ENCODE measurements at regions not wholly inside any gene's neighbourhood (a gene's known extent, or its start where the extent isn't known, plus 50 kb on each side); places are given as distances from the start of the nearest gene placed in this dataset.

- Histone ChIP-seq H3K4me1 (ENCODE audit: control insufficient read depth, extremely low read depth, insufficient read depth, low read length) (no peaks in the 10 kb centered on the region), H4K20me1 (replicated peaks; ENCODE audit: control insufficient read depth, extremely low read depth, insufficient read depth, low read length) (no peaks in the 10 kb centered on the region), H3K9me1 (replicated peaks; ENCODE audit: control insufficient read depth, extremely low read depth, insufficient read depth, low read length) (no peaks in the 10 kb centered on the region), H3K36me3 (ENCODE audit: control insufficient read depth in 2 of 2, extremely low read depth in 1 of 2, insufficient read depth in 2 of 2, low read length in 2 of 2) (no peaks in the 10 kb centered on the region), H3K27me3 (ENCODE audit: control insufficient read depth in 2 of 2, insufficient read depth in 2 of 2, low read length in 2 of 2) (no peaks in the 10 kb centered on the region), H3K4me3 (replicated peaks in 1 of 3; ENCODE audit: insufficient read depth in 1 of 3, low read depth in 1 of 3, low read length in 3 of 3) (no peak overlapping the region), H3K9ac (replicated peaks; ENCODE audit: extremely low read depth, insufficient read depth, low read length) (no peak overlapping the region), H3K79me2 (ENCODE audit: control insufficient read depth, insufficient read depth, low read length) (no peaks in the 10 kb centered on the region), H2AFZ (ENCODE audit: low read depth, low read length) (no peak overlapping the region), H3K27ac (ENCODE audit: insufficient read depth, low read depth, low read length) (no peak overlapping the region), H3K4me2 (ENCODE audit: insufficient read depth, low read length) (no peak overlapping the region), H3K9me3 (replicated peaks; ENCODE audit: control insufficient read depth, insufficient read depth, low read length) (peaks cover 1% of the 10 kb centered on the region)
- FAIRE-seq (no peak), DNase-seq (ENCODE audit: low read depth, low spot score) (no peak)
- POLR2A ChIA-PET, result no interaction called here
- intact Hi-C loops (cut with micrococcal nuclease), result no loop called here
- CTCF ChIA-PET, result no interaction called here
- dilution Hi-C loops (cut with MboI; ENCODE audit: extremely low pct_ligation_motif_present, low sequenced_read_pairs), result no loop called here
- no TSS peak for BruUV-seq (replicated peaks)
- TF ChIP-seq JUN (IDR thresholded peaks at IDR 0.05; ENCODE audit: borderline replicate concordance, insufficient read depth, insufficient read length, low read depth) (no peak), POLR2A (IDR thresholded peaks at IDR 0.05; ENCODE audit: low read depth, low read length) (no peak), GATA2 (IDR thresholded peaks at IDR 0.05; ENCODE audit: insufficient read depth, insufficient read length, low read depth, low read length) (no peak), MAX (IDR thresholded peaks at IDR 0.05; ENCODE audit: insufficient read depth, insufficient read length) (no peak), EZH2 (IDR thresholded peaks at IDR 0.05; ENCODE audit: borderline replicate concordance, low read depth, low read length, severe bottlenecking) (no peak), FOS (IDR thresholded peaks at IDR 0.05; ENCODE audit: borderline replicate concordance, insufficient read depth, low read length) (no peak), MYC (IDR thresholded peaks at IDR 0.05; ENCODE audit: low read depth, low read length) (no peak), POLR2AphosphoS5 (IDR thresholded peaks at IDR 0.05; ENCODE audit: insufficient read depth, low read depth, low read length) (no peak)
- TF ChIP-seq, protein P1, sequence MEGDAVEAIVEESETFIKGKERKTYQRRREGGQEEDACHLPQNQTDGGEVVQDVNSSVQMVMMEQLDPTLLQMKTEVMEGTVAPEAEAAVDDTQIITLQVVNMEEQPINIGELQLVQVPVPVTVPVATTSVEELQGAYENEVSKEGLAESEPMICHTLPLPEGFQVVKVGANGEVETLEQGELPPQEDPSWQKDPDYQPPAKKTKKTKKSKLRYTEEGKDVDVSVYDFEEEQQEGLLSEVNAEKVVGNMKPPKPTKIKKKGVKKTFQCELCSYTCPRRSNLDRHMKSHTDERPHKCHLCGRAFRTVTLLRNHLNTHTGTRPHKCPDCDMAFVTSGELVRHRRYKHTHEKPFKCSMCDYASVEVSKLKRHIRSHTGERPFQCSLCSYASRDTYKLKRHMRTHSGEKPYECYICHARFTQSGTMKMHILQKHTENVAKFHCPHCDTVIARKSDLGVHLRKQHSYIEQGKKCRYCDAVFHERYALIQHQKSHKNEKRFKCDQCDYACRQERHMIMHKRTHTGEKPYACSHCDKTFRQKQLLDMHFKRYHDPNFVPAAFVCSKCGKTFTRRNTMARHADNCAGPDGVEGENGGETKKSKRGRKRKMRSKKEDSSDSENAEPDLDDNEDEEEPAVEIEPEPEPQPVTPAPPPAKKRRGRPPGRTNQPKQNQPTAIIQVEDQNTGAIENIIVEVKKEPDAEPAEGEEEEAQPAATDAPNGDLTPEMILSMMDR (IDR thresholded peaks at IDR 0.05; ENCODE audit: extremely low read depth in 1 of 2, insufficient read depth in 1 of 2, low read depth in 1 of 2, low read length in 2 of 2), result no peak
Measured at GRCh38 chr4:22301253-22301652, 214.6 kb downstream of the ADGRA3 start.

Measured in endothelial cell of umbilical vein (primary cell).